ENCODE measurements at regions not wholly inside any gene's neighbourhood (a gene's known extent, or its start where the extent isn't known, plus 50 kb on each side); places are given as distances from the start of the nearest gene placed in this dataset.
"Not testable (repeated sequence)": the region's sequence is repeated elsewhere in the genome, so short reads cannot be mapped to it uniquely, and the experiment has no call there.

- peaks cover 4% of the 10 kb centered on the region for H3K27me3 Mint-ChIP-seq
- no peaks in the 10 kb centered on the region for H3K36me3 Mint-ChIP-seq
These were observed 222.4 kb upstream of the RBBP8 start for GRCh38 chr18:22710673-22711191.

GRCh38 chr18:22711192-22711685 is 221.9 kb upstream of the RBBP8 start:
- Mint-ChIP-seq H3K27me3 (peaks cover 4% of the 10 kb centered on the region), H3K4me1 (no peaks in the 10 kb centered on the region), H3K36me3 (no peaks in the 10 kb centered on the region), H3K9me3 (no peaks in the 10 kb centered on the region), H3K4me3 (no peak overlapping the region), H3K27ac (no peak overlapping the region)
- no peak overlapping the region for H3K4me3 ChIP-seq (ENCODE audit: low read depth, low read length)
- H3K36me3 ChIP-seq (ENCODE audit: control insufficient read depth, insufficient read depth, low read length), result no peaks in the 10 kb centered on the region
- no peaks in the 10 kb centered on the region for H3K9me3 ChIP-seq (ENCODE audit: control insufficient read depth in 2 of 2, low read length in 2 of 2)
- no peak overlapping the region for H3K27ac ChIP-seq (ENCODE audit: insufficient read depth, low read length, poor library complexity, severe bottlenecking)
- no peaks in the 10 kb centered on the region for H3K27me3 ChIP-seq (ENCODE audit: control insufficient read depth, insufficient read depth, low read length)
- ATAC-seq (ENCODE audit: low read depth in 2 of 2) (no peak), DNase-seq (no peak)
- no peaks in the 10 kb centered on the region for H3K4me1 ChIP-seq (ENCODE audit: control insufficient read depth, insufficient read depth, low read length, poor library complexity, severe bottlenecking)

More at GRCh38 chr18:22710673-22711191, 222.4 kb upstream of the RBBP8 start:
- Histone ChIP-seq H3K36me3 (ENCODE audit: control insufficient read depth, insufficient read depth, low read length) (no peaks in the 10 kb centered on the region), H3K27me3 (ENCODE audit: control insufficient read depth, insufficient read depth, low read length) (no peaks in the 10 kb centered on the region), H3K4me1 (ENCODE audit: control insufficient read depth, insufficient read depth, low read length, poor library complexity, severe bottlenecking) (no peaks in the 10 kb centered on the region), H3K4me3 (ENCODE audit: low read depth, low read length) (no peak overlapping the region), H3K9me3 (ENCODE audit: control insufficient read depth in 2 of 2, low read length in 2 of 2) (no peaks in the 10 kb centered on the region), H3K27ac (ENCODE audit: insufficient read depth, low read length, poor library complexity, severe bottlenecking) (no peak overlapping the region)
- Mint-ChIP-seq H3K4me1 (no peaks in the 10 kb centered on the region), H3K27ac (no peak overlapping the region), H3K4me3 (no peak overlapping the region), H3K9me3 (peaks cover 0 to 5% (median 0%) of the 10 kb centered on the region in 7 donors)
- DNase-seq (no peak), ATAC-seq (ENCODE audit: low read depth in 2 of 2) (no peak)

GRCh38 chr18:22713511-22713910 is 219.6 kb upstream of the RBBP8 start:
- H3K4me1 ChIP-seq (ENCODE audit: control insufficient read depth, insufficient read depth, low read length, poor library complexity, severe bottlenecking), result no peaks in the 10 kb centered on the region
- H3K9me3 ChIP-seq (ENCODE audit: control insufficient read depth in 2 of 2, low read length in 2 of 2), result no peaks in the 10 kb centered on the region
- no peak overlapping the region for H3K27ac ChIP-seq (ENCODE audit: insufficient read depth, low read length, poor library complexity, severe bottlenecking)
- Mint-ChIP-seq H3K4me1 (no peaks in the 10 kb centered on the region), H3K36me3 (no peaks in the 10 kb centered on the region), H3K27me3 (peaks cover 4% of the 10 kb centered on the region), H3K9me3 (peaks cover 0 to 1% (median 0%) of the 10 kb centered on the region in 7 donors), H3K27ac (no peak overlapping the region), H3K4me3 (no peak overlapping the region)
- DNase-seq, result no peak
- no peak overlapping the region for H3K4me3 ChIP-seq (ENCODE audit: low read depth, low read length)
- no peak for ATAC-seq (ENCODE audit: low read depth in 2 of 2)
- no peaks in the 10 kb centered on the region for H3K27me3 ChIP-seq (ENCODE audit: control insufficient read depth, insufficient read depth, low read length)
- no peaks in the 10 kb centered on the region for H3K36me3 ChIP-seq (ENCODE audit: control insufficient read depth, insufficient read depth, low read length)

- DNase-seq; H3K27ac Mint-ChIP-seq; H3K36me3 ChIP-seq (ENCODE audit: control insufficient read depth, insufficient read depth, low read length); H3K27me3 ChIP-seq (ENCODE audit: control insufficient read depth, insufficient read depth, low read length); H3K9me3 ChIP-seq (ENCODE audit: control insufficient read depth in 2 of 2, low read length in 2 of 2); ATAC-seq (ENCODE audit: low read depth in 2 of 2); H3K4me3 ChIP-seq (ENCODE audit: low read depth, low read length); H3K4me1 Mint-ChIP-seq; H3K4me3 Mint-ChIP-seq; H3K27ac ChIP-seq (ENCODE audit: insufficient read depth, low read length, poor library complexity, severe bottlenecking); H3K36me3 Mint-ChIP-seq; H3K4me1 ChIP-seq (ENCODE audit: control insufficient read depth, insufficient read depth, low read length, poor library complexity, severe bottlenecking); H3K27me3 Mint-ChIP-seq; H3K9me3 Mint-ChIP-seq: not testable (repeated sequence)
These were observed 215.6 kb upstream of the RBBP8 start for GRCh38 chr18:22717536-22717935.

- no peak for DNase-seq
- Histone ChIP-seq H3K4me1 (ENCODE audit: control insufficient read depth, insufficient read depth, low read length, poor library complexity, severe bottlenecking) (no peaks in the 10 kb centered on the region), H3K27me3 (ENCODE audit: control insufficient read depth, insufficient read depth, low read length) (no peaks in the 10 kb centered on the region), H3K27ac (ENCODE audit: insufficient read depth, low read length, poor library complexity, severe bottlenecking) (no peak overlapping the region), H3K9me3 (ENCODE audit: control insufficient read depth in 2 of 2, low read length in 2 of 2) (no peaks in the 10 kb centered on the region), H3K4me3 (ENCODE audit: low read depth, low read length) (no peak overlapping the region), H3K36me3 (ENCODE audit: control insufficient read depth, insufficient read depth, low read length) (no peaks in the 10 kb centered on the region)
- Mint-ChIP-seq H3K27me3 (peaks cover 7% of the 10 kb centered on the region), H3K36me3 (no peaks in the 10 kb centered on the region), H3K27ac (no peak overlapping the region), H3K4me3 (no peak overlapping the region), H3K9me3 (peaks cover 0 to 3% (median 0%) of the 10 kb centered on the region in 7 donors), H3K4me1 (no peaks in the 10 kb centered on the region)
- no peak for ATAC-seq (ENCODE audit: low read depth in 2 of 2)
These were observed 209.9 kb upstream of the RBBP8 start for GRCh38 chr18:22723221-22723620.

- H3K27me3 Mint-ChIP-seq, result peaks cover 7% of the 10 kb centered on the region
- no peak overlapping the region for H3K4me3 Mint-ChIP-seq
- no peak overlapping the region for H3K27ac Mint-ChIP-seq
- H3K4me1 Mint-ChIP-seq, result no peaks in the 10 kb centered on the region
- H3K36me3 ChIP-seq (ENCODE audit: control insufficient read depth, insufficient read depth, low read length), result no peaks in the 10 kb centered on the region
- no peaks in the 10 kb centered on the region for H3K9me3 ChIP-seq (ENCODE audit: control insufficient read depth in 2 of 2, low read length in 2 of 2)
- H3K27ac ChIP-seq (ENCODE audit: insufficient read depth, low read length, poor library complexity, severe bottlenecking), result no peak overlapping the region
- no peaks in the 10 kb centered on the region for H3K4me1 ChIP-seq (ENCODE audit: control insufficient read depth, insufficient read depth, low read length, poor library complexity, severe bottlenecking)
- no peak for ATAC-seq (ENCODE audit: low read depth in 2 of 2)
- H3K27me3 ChIP-seq (ENCODE audit: control insufficient read depth, insufficient read depth, low read length), result no peaks in the 10 kb centered on the region
- H3K4me3 ChIP-seq (ENCODE audit: low read depth, low read length), result no peak overlapping the region
- no peak for DNase-seq
- H3K36me3 Mint-ChIP-seq, result no peaks in the 10 kb centered on the region
- peaks cover 0 to 3% (median 0%) of the 10 kb centered on the region in 7 donors for H3K9me3 Mint-ChIP-seq
These were observed 209.4 kb upstream of the RBBP8 start for GRCh38 chr18:22723773-22724172.

GRCh38 chr18:22726469-22726868 is 206.7 kb upstream of the RBBP8 start:
- H3K27ac ChIP-seq (ENCODE audit: insufficient read depth, low read length, poor library complexity, severe bottlenecking), result no peak overlapping the region
- no peak for DNase-seq
- H3K9me3 Mint-ChIP-seq, result peaks cover 0 to 2% (median 0%) of the 10 kb centered on the region in 7 donors
- no peak overlapping the region for H3K4me3 Mint-ChIP-seq
- H3K36me3 Mint-ChIP-seq, result no peaks in the 10 kb centered on the region
- no peaks in the 10 kb centered on the region for H3K4me1 Mint-ChIP-seq
- H3K4me3 ChIP-seq (ENCODE audit: low read depth, low read length), result no peak overlapping the region
- no peaks in the 10 kb centered on the region for H3K36me3 ChIP-seq (ENCODE audit: control insufficient read depth, insufficient read depth, low read length)
- no peaks in the 10 kb centered on the region for H3K4me1 ChIP-seq (ENCODE audit: control insufficient read depth, insufficient read depth, low read length, poor library complexity, severe bottlenecking)
- H3K27me3 ChIP-seq (ENCODE audit: control insufficient read depth, insufficient read depth, low read length), result peaks cover 2% of the 10 kb centered on the region
- H3K27me3 Mint-ChIP-seq, result peaks cover 7% of the 10 kb centered on the region
- no peaks in the 10 kb centered on the region for H3K9me3 ChIP-seq (ENCODE audit: control insufficient read depth in 2 of 2, low read length in 2 of 2)
- ATAC-seq (ENCODE audit: low read depth in 2 of 2), result no peak
- no peak overlapping the region for H3K27ac Mint-ChIP-seq

GRCh38 chr18:22728016-22728415 is 205.1 kb upstream of the RBBP8 start:
- Histone ChIP-seq H3K36me3 (ENCODE audit: control insufficient read depth, insufficient read depth, low read length) (no peaks in the 10 kb centered on the region), H3K4me3 (ENCODE audit: low read depth, low read length) (no peak overlapping the region), H3K27ac (ENCODE audit: insufficient read depth, low read length, poor library complexity, severe bottlenecking) (no peak overlapping the region), H3K27me3 (ENCODE audit: control insufficient read depth, insufficient read depth, low read length) (peaks cover 2% of the 10 kb centered on the region), H3K9me3 (ENCODE audit: control insufficient read depth in 2 of 2, low read length in 2 of 2) (no peaks in the 10 kb centered on the region), H3K4me1 (ENCODE audit: control insufficient read depth, insufficient read depth, low read length, poor library complexity, severe bottlenecking) (no peaks in the 10 kb centered on the region)
- Mint-ChIP-seq H3K36me3 (no peaks in the 10 kb centered on the region), H3K4me1 (no peaks in the 10 kb centered on the region), H3K9me3 (peaks cover 0 to 3% (median 0%) of the 10 kb centered on the region in 7 donors), H3K27ac (no peak overlapping the region), H3K4me3 (no peak overlapping the region), H3K27me3 (peaks cover 9% of the 10 kb centered on the region)
- DNase-seq, result no peak
- no peak for ATAC-seq (ENCODE audit: low read depth in 2 of 2)
